DND-41 (cell line): ENCODE measurements at regions not wholly inside any gene's neighbourhood (a gene's known extent, or its start where the extent isn't known, plus 50 kb on each side); places are given as distances from the start of the nearest gene placed in this dataset.

Experiments used
- ATAC-seq: fragments of 200-7000 bp; cut with Tn5 transposase; 3 replicates; pipeline ENCODE4 v1.9.1; 2021; ENCODE audit warnings: low read depth; ENCODE audit not compliant: insufficient read depth
- DNase-seq: peaks from one replicate; pipeline ENCODE4 v3.0.0-alpha.2; 2020
- H2AFZ ChIP-seq: 2 replicates; pipeline ENCODE4 v1.6.0; 2012; ENCODE audit warnings: low read depth, low read length
- H3K27ac ChIP-seq: 2 replicates; pipeline ENCODE4 v1.5.1; 2012; ENCODE audit warnings: low read length, inconsistent platforms
- H3K27me3 ChIP-seq: fragments of 200-600 bp; sonication (generic); 2 replicates; pipeline ENCODE4 v1.6.0; 2012; ENCODE audit warnings: low read length, mild to moderate bottlenecking, inconsistent platforms; ENCODE audit not compliant: insufficient read depth, poor library complexity
- H3K36me3 ChIP-seq: 2 replicates; pipeline ENCODE4 v1.5.1; 2012; ENCODE audit warnings: low read length, inconsistent platforms; ENCODE audit not compliant: insufficient read depth
- H3K4me1 ChIP-seq: 2 replicates; pipeline ENCODE4 v1.5.1; 2012; ENCODE audit warnings: mild to moderate bottlenecking, low read length; ENCODE audit not compliant: insufficient read depth
- H3K4me2 ChIP-seq: 2 replicates; pipeline ENCODE4 v1.6.0; 2012; ENCODE audit warnings: mild to moderate bottlenecking, moderate library complexity, low read length, inconsistent platforms; ENCODE audit not compliant: insufficient read depth
- H3K4me3 ChIP-seq, 2 experiments: fragments of 200-600 bp in 1 of 2; shearing (Covaris generic) in 1 of 2; 2 replicates each; pipeline ENCODE4 v1.5.1; 2012 to 2016; ENCODE audit warnings: inconsistent platforms in 2 of 2, low read length in 2 of 2, mild to moderate bottlenecking in 2 of 2, low read depth in 1 of 2, moderate library complexity in 1 of 2
- H3K79me2 ChIP-seq: 2 replicates; pipeline ENCODE4 v1.6.0; 2012; ENCODE audit warnings: low read length, inconsistent platforms; ENCODE audit not compliant: insufficient read depth
- H3K9ac ChIP-seq: 2 replicates; pipeline ENCODE4 v1.6.0; 2012; ENCODE audit warnings: low read depth, mild to moderate bottlenecking, inconsistent platforms, low read length, moderate library complexity
- H3K9me3 ChIP-seq: 2 replicates; pipeline ENCODE4 v1.5.1; 2012; ENCODE audit warnings: low read length, moderate library complexity, mild to moderate bottlenecking, inconsistent platforms; ENCODE audit not compliant: insufficient read depth, severe bottlenecking
- H4K20me1 ChIP-seq: 2 replicates; pipeline ENCODE4 v1.6.0; 2012; ENCODE audit warnings: low read length; ENCODE audit not compliant: insufficient read depth
- EZH2 ChIP-seq: IDR thresholded peaks from 3 replicates; pipeline ENCODE4 v1.6.1; 2012; ENCODE audit warnings: borderline replicate concordance, low read depth, mild to moderate bottlenecking, moderate library complexity, low read length, inconsistent platforms; ENCODE audit not compliant: severe bottlenecking
- TF ChIP-seq, protein P1 (sequence below): IDR thresholded peaks from 2 replicates; pipeline ENCODE4 v1.5.1; 2012; ENCODE audit warnings: borderline replicate concordance, low read length, moderate library complexity, mild to moderate bottlenecking; ENCODE audit not compliant: poor library complexity, severe bottlenecking; ENCODE audit errors: extremely low read depth

DNA sequence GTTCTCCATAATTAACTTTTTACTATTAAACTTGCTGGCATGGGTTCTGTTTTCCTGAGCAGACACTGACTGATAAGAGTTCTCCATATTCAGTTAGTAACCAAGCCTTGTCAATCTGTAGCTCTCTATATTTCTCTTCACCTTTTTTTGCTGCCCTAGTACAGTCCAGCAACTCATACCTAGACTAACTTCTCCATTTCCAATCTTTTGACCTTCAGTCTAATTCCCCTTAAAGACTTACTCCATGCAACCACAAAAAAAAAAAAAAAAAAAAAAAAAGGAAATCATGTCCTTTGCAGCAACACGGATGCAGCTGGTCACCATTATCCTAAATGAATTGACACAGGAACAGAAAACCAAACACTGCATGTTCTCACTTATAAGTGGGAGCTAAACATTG lies 125.7 kb upstream of the KRAS start:
- Histone ChIP-seq H3K4me3 (no peak overlapping the region), H4K20me1 (no peaks in the 10 kb centered on the region), H2AFZ (no peak overlapping the region), H3K4me2 (no peak overlapping the region), H3K36me3 (no peaks in the 10 kb centered on the region), H3K9ac (no peak overlapping the region), H3K9me3 (no peaks in the 10 kb centered on the region), H3K4me1 (no peaks in the 10 kb centered on the region), H3K27ac (no peak overlapping the region), H3K79me2 (no peaks in the 10 kb centered on the region), H3K27me3 (no peaks in the 10 kb centered on the region)
- DNase-seq = no peak
- no peak for ATAC-seq
- no peak for TF ChIP-seq EZH2
- TF ChIP-seq, protein P1, sequence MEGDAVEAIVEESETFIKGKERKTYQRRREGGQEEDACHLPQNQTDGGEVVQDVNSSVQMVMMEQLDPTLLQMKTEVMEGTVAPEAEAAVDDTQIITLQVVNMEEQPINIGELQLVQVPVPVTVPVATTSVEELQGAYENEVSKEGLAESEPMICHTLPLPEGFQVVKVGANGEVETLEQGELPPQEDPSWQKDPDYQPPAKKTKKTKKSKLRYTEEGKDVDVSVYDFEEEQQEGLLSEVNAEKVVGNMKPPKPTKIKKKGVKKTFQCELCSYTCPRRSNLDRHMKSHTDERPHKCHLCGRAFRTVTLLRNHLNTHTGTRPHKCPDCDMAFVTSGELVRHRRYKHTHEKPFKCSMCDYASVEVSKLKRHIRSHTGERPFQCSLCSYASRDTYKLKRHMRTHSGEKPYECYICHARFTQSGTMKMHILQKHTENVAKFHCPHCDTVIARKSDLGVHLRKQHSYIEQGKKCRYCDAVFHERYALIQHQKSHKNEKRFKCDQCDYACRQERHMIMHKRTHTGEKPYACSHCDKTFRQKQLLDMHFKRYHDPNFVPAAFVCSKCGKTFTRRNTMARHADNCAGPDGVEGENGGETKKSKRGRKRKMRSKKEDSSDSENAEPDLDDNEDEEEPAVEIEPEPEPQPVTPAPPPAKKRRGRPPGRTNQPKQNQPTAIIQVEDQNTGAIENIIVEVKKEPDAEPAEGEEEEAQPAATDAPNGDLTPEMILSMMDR = no peak

GRCh38 chr12:25372969-25373817 lies 122.5 kb upstream of the KRAS start:
- ATAC-seq (no peak), DNase-seq (no peak)
- H3K27me3 ChIP-seq = no peaks in the 10 kb centered on the region
- TF ChIP-seq EZH2 = no peak
- TF ChIP-seq, protein P1 = no peak
- H4K20me1 ChIP-seq = no peaks in the 10 kb centered on the region
- H3K4me1 ChIP-seq = no peaks in the 10 kb centered on the region
- H3K36me3 ChIP-seq = no peaks in the 10 kb centered on the region
- H2AFZ ChIP-seq = no peak overlapping the region
- H3K27ac ChIP-seq = no peak overlapping the region
- H3K4me3 ChIP-seq = no peak overlapping the region
- H3K9me3 ChIP-seq = no peaks in the 10 kb centered on the region
- no peak overlapping the region for H3K4me2 ChIP-seq
- H3K9ac ChIP-seq = no peak overlapping the region
- no peaks in the 10 kb centered on the region for H3K79me2 ChIP-seq

GRCh38 chr12:25372002-25372401 lies 121.3 kb upstream of the KRAS start:
- no peak overlapping the region for H3K4me2 ChIP-seq
- no peaks in the 10 kb centered on the region for H3K36me3 ChIP-seq
- no peak overlapping the region for H2AFZ ChIP-seq
- H3K4me3 ChIP-seq = no peak overlapping the region
- H3K4me1 ChIP-seq = no peaks in the 10 kb centered on the region
- ATAC-seq (no peak), DNase-seq (no peak)
- H3K27me3 ChIP-seq = no peaks in the 10 kb centered on the region
- H4K20me1 ChIP-seq = no peaks in the 10 kb centered on the region
- H3K9me3 ChIP-seq = no peaks in the 10 kb centered on the region
- H3K27ac ChIP-seq = no peak overlapping the region
- TF ChIP-seq, protein P1 = no peak
- no peak for TF ChIP-seq EZH2
- no peak overlapping the region for H3K9ac ChIP-seq
- H3K79me2 ChIP-seq = no peaks in the 10 kb centered on the region
